Testis (tissue), 2 donors: ENCODE measurements at regions not wholly inside any gene's neighbourhood (a gene's known extent, or its start where the extent isn't known, plus 50 kb on each side); places are given as distances from the start of the nearest gene placed in this dataset.
"Not testable (repeated sequence)": the region's sequence is repeated elsewhere in the genome, so short reads cannot be mapped to it uniquely, and the experiment has no call there.

ENCODE experiments used
- DNase-seq: peaks from one replicate; pipeline ENCODE4 v3.0.0-alpha.2; 2019
- H3K27ac ChIP-seq, 2 donors: fragments of 200-600 bp; sonication (generic); one replicate each; pipeline ENCODE4 v1.5.1; 2019
- H3K27me3 ChIP-seq: fragments of 200-600 bp; sonication (generic); one replicate; pipeline ENCODE4 v1.5.1; 2019
- H3K36me3 ChIP-seq: fragments of 200-600 bp; sonication (generic); one replicate; pipeline ENCODE4 v1.5.1; 2017; ENCODE audit warnings: low read depth; ENCODE audit errors: missing control alignments
- H3K4me1 ChIP-seq: fragments of 200-600 bp; sonication (generic); one replicate; pipeline ENCODE4 v1.5.1; 2019
- H3K4me3 ChIP-seq, 2 donors: fragments of 200-600 bp; sonication (generic); one replicate each; pipeline ENCODE4 v1.5.1; 2017 to 2019
- H3K9me3 ChIP-seq: fragments of 200-600 bp; sonication (generic); one replicate; pipeline ENCODE4 v1.5.1; 2017
- POLR2A ChIP-seq: fragments of 450-650 bp; IDR thresholded peaks from one replicate; pipeline ENCODE4 v1.6.1; 2017; ENCODE audit warnings: antibody characterized with exemption, mild to moderate bottlenecking, moderate library complexity
- WGBS, 2 donors: methylation state at CpG; one replicate each; pipeline ENCODE4 v1.1.5; 2018; 5-methylcytosine and 5-hydroxymethylcytosine counted together
- intact Hi-C: fragments of 100-400 bp; cut with DNase I; formaldehyde crosslinking; loops from one replicate; pipeline ENCODE4 v1.15.1; 2023; ENCODE audit warnings: low total_unique reads
- TF ChIP-seq, protein P1 (sequence below), 3 experiments: fragments of 450-650 bp in 2 of 3; fragments of 200-600 bp in 1 of 3; sonication (generic) in 1 of 3; IDR thresholded peaks; one replicate each; pipeline ENCODE4 v1.5.1; 2016 to 2019; ENCODE audit warnings: antibody characterized with exemption in 3 of 3, mild to moderate bottlenecking in 2 of 3, moderate library complexity in 1 of 3

DNA sequence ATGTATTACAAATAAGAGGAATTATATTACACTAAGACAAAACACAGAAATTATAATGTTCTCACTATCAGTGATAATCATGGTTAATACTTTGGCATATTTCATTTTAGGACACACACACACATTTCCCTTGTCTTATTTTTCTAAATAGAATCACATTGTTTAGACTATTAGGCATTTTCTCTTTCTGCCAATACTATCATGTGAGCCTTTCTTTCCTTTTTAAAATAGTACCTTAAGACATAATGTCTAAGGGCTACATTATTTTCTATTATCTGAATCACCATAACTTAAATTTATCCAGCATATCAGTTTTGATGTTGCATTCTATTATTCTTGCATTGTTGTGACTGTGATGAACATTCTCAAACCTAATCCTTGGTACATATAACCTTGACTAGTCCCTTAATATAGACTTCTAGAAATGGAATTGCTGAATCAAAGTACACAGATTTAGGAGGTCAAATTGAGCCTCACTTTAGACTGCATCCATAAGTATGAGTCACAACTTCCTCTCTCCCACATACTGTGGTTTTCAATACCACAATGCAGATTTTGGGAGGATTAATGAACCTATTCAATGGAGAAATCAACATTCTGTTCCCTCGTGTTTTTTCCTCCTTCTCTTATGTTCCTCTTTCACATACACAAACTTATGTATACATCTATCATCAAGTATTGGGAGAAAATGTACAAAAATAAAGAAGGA lies 212.6 kb downstream of the MOXD1 start:
- H3K4me1 ChIP-seq: no peaks in the 10 kb centered on the region
- no peaks in the 10 kb centered on the region for H3K36me3 ChIP-seq
- no peaks in the 10 kb centered on the region for H3K27me3 ChIP-seq
- H3K27ac ChIP-seq: no peak overlapping the region
- H3K4me3 ChIP-seq: no peak overlapping the region
- intact Hi-C loops: no loop called here
- DNase-seq: no peak
- TF ChIP-seq, protein P1, sequence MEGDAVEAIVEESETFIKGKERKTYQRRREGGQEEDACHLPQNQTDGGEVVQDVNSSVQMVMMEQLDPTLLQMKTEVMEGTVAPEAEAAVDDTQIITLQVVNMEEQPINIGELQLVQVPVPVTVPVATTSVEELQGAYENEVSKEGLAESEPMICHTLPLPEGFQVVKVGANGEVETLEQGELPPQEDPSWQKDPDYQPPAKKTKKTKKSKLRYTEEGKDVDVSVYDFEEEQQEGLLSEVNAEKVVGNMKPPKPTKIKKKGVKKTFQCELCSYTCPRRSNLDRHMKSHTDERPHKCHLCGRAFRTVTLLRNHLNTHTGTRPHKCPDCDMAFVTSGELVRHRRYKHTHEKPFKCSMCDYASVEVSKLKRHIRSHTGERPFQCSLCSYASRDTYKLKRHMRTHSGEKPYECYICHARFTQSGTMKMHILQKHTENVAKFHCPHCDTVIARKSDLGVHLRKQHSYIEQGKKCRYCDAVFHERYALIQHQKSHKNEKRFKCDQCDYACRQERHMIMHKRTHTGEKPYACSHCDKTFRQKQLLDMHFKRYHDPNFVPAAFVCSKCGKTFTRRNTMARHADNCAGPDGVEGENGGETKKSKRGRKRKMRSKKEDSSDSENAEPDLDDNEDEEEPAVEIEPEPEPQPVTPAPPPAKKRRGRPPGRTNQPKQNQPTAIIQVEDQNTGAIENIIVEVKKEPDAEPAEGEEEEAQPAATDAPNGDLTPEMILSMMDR (IDR thresholded peaks at IDR 0.05): no peak
- no peak for TF ChIP-seq POLR2A
- 61 to 68% methylated on average over 1 of the region's 1 CpG for WGBS, 2 donors
- no peaks in the 10 kb centered on the region for H3K9me3 ChIP-seq

DNA sequence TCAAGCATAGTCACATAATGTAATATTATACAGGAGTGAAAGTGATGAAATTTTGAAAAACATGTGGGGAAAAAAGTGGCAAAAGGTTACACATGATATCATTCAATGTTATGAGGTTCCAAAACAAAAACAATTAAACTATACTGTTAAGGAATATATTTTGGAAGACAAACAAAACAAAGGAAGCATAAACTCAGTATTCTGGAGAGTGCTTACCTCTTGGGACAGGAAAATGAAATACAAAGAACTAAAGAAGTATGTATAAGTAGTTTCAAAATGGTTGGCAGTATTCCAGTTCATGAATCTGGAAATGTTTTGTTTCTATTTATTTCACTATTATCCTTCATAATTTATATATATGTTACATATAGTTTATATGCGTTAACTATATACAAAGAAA lies 213.5 kb downstream of the MOXD1 start:
- intact Hi-C loops: no loop called here
- TF ChIP-seq, protein P1 (IDR thresholded peaks at IDR 0.05): no peak
- TF ChIP-seq POLR2A: no peak
- no peaks in the 10 kb centered on the region for H3K27me3 ChIP-seq
- H3K9me3 ChIP-seq: no peaks in the 10 kb centered on the region
- H3K36me3 ChIP-seq: no peaks in the 10 kb centered on the region
- WGBS, 2 donors: 90 to 100% methylated on average over 1 of the region's 1 CpG
- H3K4me1 ChIP-seq: no peaks in the 10 kb centered on the region
- no peak for DNase-seq
- no peak overlapping the region for H3K27ac ChIP-seq
- no peak overlapping the region for H3K4me3 ChIP-seq

DNA sequence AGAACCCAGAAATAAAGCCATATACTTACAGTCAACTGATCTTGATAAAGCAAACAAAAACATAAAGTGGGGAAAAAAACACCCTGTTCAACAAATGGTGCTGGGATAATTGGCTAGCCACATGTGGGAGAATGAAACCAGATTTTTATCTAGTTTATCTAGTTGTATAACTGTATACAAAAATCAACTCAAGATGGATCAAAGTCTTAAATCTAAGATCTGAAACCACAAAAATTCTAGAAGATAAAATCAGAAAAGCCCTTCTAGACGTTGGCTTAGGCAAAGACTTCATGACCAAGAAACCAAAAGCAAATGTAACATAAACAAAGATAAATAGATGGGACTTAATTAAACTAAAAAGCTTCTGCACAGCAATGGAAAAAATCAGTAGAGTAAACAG lies 216.3 kb downstream of the MOXD1 start:
- intact Hi-C loops, DNase-seq, H3K4me1 ChIP-seq, H3K4me3 ChIP-seq, H3K36me3 ChIP-seq, H3K9me3 ChIP-seq, H3K27ac ChIP-seq, H3K27me3 ChIP-seq: not testable (repeated sequence)
- WGBS, 2 donors: 71 to 77% methylated on average over 1 of the region's 1 CpG

DNA sequence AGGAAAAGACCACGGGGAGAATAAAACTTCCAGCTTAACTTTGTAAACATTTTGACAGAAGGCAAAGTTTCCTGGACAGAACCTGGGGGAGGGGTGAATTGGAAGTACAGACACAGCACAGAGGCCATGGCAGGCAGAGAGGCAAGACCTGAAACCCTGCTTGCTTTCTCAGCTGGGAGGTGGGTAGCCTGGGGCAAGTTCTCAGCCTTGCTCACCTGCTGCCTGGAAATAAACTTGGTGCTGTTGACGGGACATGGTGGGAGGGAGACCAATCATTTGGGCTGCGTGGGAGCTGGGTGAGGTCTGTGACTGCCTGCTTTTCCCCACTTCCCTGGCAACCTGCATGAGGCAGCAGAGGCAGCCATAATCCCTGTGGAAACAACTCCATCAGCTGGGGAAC lies 221.3 kb downstream of the MOXD1 start:
- intact Hi-C loops: no loop called here
- no peaks in the 10 kb centered on the region for H3K9me3 ChIP-seq
- H3K36me3 ChIP-seq: no peaks in the 10 kb centered on the region
- 58 to 92% methylated on average over 3 of the region's 3 CpGs for WGBS, 2 donors
- H3K27me3 ChIP-seq: no peaks in the 10 kb centered on the region
- no peaks in the 10 kb centered on the region for H3K4me1 ChIP-seq
- no peak overlapping the region for H3K27ac ChIP-seq
- no peak overlapping the region for H3K4me3 ChIP-seq
- TF ChIP-seq, protein P1 (IDR thresholded peaks at IDR 0.05): no peak
- TF ChIP-seq POLR2A: no peak
- no peak for DNase-seq

DNA sequence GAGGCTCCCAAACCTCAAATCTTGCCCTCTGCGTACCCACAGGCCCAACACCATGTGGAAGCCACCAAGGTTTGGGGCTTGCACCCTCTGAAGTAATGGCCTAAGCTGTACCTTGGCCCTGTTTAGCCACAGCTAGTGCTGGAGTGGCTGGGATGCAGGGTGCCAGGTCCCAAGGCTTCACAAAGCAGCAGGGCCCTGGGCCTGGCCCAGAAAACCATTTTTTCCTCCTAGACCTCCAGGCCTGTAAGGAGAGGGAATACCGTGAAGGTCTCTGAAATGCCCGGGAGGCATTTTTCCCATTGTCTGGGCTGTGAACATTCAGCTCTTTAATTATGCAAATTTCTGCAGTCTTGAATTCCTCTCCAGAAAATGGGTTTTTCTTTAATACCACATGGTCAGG lies 223.7 kb upstream of the CCN2 start:
- no peaks in the 10 kb centered on the region for H3K4me1 ChIP-seq
- TF ChIP-seq POLR2A: no peak
- TF ChIP-seq, protein P1 (IDR thresholded peaks at IDR 0.05): no peak
- no peaks in the 10 kb centered on the region for H3K9me3 ChIP-seq
- H3K27ac ChIP-seq: no peak overlapping the region
- 83 to 84% methylated on average over 2 to 3 of the region's 3 CpGs for whole genome bisulfite sequencing, 2 donors
- no peak overlapping the region for H3K4me3 ChIP-seq
- intact Hi-C loops: no loop called here
- H3K27me3 ChIP-seq: no peaks in the 10 kb centered on the region
- no peak for DNase-seq
- no peaks in the 10 kb centered on the region for H3K36me3 ChIP-seq
